Kidney epithelial cell (primary cell): ENCODE measurements at regions not wholly inside any gene's neighbourhood (a gene's known extent, or its start where the extent isn't known, plus 50 kb on each side); places are given as distances from the start of the nearest gene placed in this dataset.

Experiments used
- DNase-seq: peaks from one replicate; pipeline ENCODE4 v3.0.0-alpha.2; 2010; ENCODE audit warnings: low read depth
- H3K27me3 ChIP-seq: 2 replicates; pipeline ENCODE4 v1.6.0; 2011; ENCODE audit warnings: low read length; ENCODE audit not compliant: control insufficient read depth, insufficient read depth
- H3K36me3 ChIP-seq: 2 replicates; pipeline ENCODE4 v1.5.1; 2011; ENCODE audit warnings: low read length; ENCODE audit not compliant: control insufficient read depth, insufficient read depth
- H3K4me3 ChIP-seq: 2 replicates; pipeline ENCODE4 v1.5.1; 2011; ENCODE audit warnings: low read depth, mild to moderate bottlenecking, control low read depth, low read length
- TF ChIP-seq, protein P1 (sequence below): IDR thresholded peaks from 2 replicates; pipeline ENCODE4 v1.5.1; 2011; ENCODE audit warnings: mild to moderate bottlenecking, moderate library complexity, low read length, control low read depth, inconsistent platforms; ENCODE audit not compliant: insufficient read depth, poor library complexity, severe bottlenecking

DNA sequence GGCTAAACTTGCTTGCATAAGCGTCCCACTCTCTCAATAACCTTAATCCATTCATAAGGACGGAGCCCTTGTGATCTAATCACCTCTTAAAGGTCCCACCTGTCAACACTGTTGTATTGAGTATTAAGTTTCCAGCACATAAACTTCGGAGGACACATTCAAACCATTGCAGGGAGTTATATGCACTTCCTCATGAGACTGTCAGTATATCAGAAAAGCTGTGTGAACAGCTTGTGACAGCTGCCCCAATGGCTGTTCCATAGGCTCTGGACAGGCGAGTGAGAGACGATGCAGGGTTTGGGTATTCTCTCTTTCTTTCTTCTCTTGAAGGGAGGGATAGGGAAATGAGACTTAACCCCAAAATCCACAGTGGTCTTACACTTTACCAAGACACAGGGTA, 64.2 kb upstream of the RPL34 start:
- DNase-seq, result no peak

DNA sequence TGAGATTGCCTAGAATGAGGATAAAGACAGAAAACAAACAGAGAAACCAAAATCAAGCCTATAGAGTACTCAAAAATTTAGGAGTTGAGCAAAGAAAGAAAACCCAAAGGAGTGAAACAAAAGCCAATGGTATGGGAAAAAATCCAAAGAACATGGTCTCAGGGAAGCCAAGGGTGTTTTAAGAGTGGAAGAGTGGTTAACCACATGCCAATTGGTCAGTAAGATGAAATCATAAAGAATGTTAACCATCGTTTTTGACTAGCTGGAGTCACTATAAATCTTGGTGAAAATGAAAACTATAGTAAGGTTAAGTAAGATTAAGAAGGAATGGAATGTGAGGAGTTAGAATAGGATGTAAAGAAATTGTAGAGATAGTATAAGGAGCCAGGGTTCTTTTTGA, 64.7 kb upstream of the RPL34 start:
- Histone ChIP-seq H3K36me3 (no peaks in the 10 kb centered on the region), H3K4me3 (no peak overlapping the region), H3K27me3 (no peaks in the 10 kb centered on the region)
- no peak for DNase-seq
- TF ChIP-seq, protein P1, sequence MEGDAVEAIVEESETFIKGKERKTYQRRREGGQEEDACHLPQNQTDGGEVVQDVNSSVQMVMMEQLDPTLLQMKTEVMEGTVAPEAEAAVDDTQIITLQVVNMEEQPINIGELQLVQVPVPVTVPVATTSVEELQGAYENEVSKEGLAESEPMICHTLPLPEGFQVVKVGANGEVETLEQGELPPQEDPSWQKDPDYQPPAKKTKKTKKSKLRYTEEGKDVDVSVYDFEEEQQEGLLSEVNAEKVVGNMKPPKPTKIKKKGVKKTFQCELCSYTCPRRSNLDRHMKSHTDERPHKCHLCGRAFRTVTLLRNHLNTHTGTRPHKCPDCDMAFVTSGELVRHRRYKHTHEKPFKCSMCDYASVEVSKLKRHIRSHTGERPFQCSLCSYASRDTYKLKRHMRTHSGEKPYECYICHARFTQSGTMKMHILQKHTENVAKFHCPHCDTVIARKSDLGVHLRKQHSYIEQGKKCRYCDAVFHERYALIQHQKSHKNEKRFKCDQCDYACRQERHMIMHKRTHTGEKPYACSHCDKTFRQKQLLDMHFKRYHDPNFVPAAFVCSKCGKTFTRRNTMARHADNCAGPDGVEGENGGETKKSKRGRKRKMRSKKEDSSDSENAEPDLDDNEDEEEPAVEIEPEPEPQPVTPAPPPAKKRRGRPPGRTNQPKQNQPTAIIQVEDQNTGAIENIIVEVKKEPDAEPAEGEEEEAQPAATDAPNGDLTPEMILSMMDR, result no peak

More for the DNA sequence above, 64.2 kb upstream of the RPL34 start:
- Histone ChIP-seq H3K27me3 (no peaks in the 10 kb centered on the region), H3K36me3 (no peaks in the 10 kb centered on the region), H3K4me3 (no peak overlapping the region)
- TF ChIP-seq, protein P1, result no peak

DNA sequence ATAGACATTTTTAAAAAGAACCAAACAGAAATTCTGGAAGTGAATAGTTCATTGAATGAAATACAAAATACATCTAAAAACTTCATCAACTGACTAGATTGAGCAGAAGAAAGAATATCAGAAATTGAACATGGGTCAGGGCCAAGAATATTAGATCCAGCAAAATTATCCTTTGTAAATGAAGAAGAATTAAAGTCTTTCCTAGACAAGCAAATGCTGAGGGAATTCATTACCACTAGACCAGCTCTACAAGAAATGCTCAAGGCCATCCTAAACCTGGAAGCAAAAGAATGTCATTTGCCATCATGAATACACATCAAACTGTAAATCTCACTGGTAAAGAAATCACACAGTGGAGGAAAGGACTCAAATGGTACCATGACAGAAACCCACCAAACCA, 72.7 kb upstream of the RPL34 start:
- Histone ChIP-seq H3K4me3 (no peak overlapping the region), H3K27me3 (no peaks in the 10 kb centered on the region), H3K36me3 (no peaks in the 10 kb centered on the region)
- TF ChIP-seq, protein P1, result no peak
- DNase-seq, result no peak

DNA sequence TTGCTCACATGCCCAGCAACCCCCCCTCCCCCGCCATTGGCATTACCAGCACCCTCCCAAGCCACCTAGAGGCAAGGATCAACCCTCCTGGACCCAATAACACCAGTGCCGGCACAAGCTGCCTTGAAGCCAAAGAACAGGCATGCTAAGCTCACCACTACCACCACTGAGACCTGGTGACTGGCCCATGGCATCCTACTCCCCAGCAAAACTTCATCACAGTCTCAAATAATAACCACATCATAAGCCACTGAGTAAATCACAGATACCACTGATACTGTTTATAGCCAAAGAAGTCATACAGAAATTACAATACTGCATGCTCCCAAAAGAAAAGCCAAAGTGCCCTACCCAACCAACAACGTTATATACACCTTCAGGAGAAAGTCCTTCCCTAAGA, 73.6 kb upstream of the RPL34 start:
- TF ChIP-seq, protein P1, result no peak
- H3K4me3 ChIP-seq, result no peak overlapping the region
- DNase-seq, result no peak
- H3K27me3 ChIP-seq, result no peaks in the 10 kb centered on the region
- H3K36me3 ChIP-seq, result no peaks in the 10 kb centered on the region

DNA sequence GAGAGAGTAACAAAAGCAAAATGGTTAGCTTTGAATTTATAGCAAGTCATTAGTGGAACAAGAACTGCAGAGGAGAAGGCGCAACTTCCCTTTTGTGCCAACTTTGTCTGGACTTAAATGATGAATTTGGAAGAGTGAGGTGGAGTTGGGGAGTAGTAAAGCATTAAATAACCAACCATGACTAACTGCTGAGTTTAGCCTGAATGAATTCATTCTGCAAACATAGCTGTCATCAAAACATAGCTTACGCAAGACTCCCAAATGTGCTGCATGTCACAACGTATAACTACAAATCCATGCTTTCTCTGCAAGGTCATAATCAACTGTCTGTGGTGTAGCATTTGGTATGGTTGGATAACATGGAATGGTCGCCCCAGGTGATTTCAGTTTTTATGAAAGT, 75.9 kb upstream of the RPL34 start:
- H3K36me3 ChIP-seq, result no peaks in the 10 kb centered on the region
- TF ChIP-seq, protein P1, result no peak
- peak; percentile 10 for DNase-seq
- no peaks in the 10 kb centered on the region for H3K27me3 ChIP-seq
- H3K4me3 ChIP-seq, result no peak overlapping the region

DNA sequence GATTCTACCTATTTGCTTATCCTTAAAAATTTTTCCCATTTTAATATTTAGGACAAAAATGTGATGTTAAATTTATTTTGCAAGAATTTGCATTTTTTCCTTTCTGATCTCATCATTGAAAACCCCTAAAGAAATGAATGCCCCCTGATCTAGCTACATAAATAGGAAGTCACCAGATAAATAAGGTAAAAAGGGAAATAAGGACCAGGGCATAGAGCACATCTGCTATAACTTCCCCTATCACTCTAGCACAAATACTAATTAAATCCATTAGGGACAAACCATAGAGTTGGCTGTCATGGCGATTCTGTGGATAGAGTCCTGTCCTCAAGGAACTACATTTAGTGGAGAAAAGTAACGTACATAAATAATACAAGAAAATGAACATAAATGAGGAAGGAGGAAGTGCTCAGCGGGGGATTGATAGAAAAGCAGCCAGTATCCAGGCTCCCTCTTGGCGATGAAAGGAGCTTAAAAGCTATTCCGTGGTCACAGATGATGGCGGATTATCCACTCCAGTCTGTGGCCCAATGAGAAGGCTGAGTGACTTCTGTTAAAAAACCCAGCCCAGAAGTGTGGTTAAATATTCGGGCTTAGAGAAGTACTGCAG, 76.9 kb upstream of the RPL34 start:
- H3K27me3 ChIP-seq, result no peaks in the 10 kb centered on the region
- H3K4me3 ChIP-seq, result no peak overlapping the region
- no peaks in the 10 kb centered on the region for H3K36me3 ChIP-seq
- TF ChIP-seq, protein P1, result no peak
- no peak for DNase-seq
